Activated CD4-positive, alpha-beta T cell treated with anti-CD3 and anti-CD28 coated beads, Interleukin-2, amount 50 U/mL, for 1 hour (primary cell): ENCODE measurements at regions not wholly inside any gene's neighbourhood (a gene's known extent, or its start where the extent isn't known, plus 50 kb on each side); places are given as distances from the start of the nearest gene placed in this dataset.

Experiments used
- DNase-seq: peaks from one replicate; pipeline ENCODE4 v3.0.0-alpha.2; 2020

DNA sequence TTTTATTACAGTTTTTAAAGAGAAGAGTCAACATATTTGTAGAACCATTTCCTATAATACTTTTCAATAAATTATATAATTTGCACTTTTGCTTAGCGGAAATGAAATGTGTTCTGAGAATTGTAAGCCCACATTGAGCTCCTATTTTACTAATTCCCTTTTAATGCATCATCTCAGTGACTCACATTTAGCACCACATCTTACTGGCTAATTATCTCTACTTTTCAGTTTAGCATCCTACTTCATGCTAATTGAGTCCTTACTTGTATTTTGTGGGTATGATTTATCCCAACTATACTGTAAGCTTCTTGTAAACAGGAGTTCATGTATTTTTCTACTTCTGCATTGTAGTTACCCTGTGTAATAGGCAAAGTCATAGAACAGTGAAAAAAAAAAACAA lies 67.5 kb downstream of the TMX1 start:
- DNase-seq = no peak

DNA sequence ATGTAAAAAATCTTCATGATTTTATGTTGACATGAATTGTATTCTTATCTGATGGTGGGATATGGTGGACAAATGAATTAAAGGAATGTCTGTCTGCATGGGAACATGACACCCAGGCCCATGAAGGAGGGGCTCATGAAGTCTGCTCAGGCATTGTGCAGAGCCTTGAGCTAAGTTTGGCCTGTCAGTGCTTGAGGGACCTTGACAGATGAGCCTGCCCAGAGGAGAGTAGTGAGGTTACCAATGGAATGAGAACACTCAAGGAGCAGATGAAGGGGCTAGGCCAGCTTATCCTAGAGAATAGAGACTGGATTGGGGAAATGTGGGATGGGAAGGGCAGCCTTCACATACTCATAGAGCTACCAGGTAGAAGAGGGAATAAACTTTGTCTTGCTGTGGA lies 68.8 kb downstream of the TMX1 start:
- no peak for DNase-seq

DNA sequence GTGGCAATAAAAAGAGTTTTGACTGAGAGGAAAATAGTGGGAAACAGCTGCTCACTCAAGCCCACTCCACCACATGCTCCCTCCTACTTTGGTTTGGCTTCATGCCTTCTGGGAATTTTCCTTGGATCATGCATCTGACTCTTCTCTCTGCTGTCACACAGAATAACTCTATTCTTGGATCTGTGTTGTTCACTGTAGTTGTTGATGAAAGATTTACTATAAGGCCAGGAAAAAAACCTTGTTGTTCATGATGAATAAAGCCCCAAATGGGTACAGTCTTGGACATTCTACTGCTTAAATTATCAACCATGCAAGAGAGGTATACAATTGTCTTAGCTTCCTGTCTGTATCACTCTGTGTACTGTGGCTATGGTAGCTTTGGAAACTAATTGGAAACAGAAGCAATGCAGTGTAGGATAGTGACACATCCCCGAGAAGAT lies 70.5 kb downstream of the TMX1 start:
- DNase-seq = no peak

- no peak for DNase-seq
Observed at GRCh38 chr14:51314321-51315015, 74.4 kb downstream of the TMX1 start.

- DNase-seq = no peak
Observed at GRCh38 chr14:51317373-51317772, 77.3 kb downstream of the TMX1 start.

GRCh38 chr14:51318813-51319597 lies 79.0 kb downstream of the TMX1 start:
- no peak for DNase-seq

DNA sequence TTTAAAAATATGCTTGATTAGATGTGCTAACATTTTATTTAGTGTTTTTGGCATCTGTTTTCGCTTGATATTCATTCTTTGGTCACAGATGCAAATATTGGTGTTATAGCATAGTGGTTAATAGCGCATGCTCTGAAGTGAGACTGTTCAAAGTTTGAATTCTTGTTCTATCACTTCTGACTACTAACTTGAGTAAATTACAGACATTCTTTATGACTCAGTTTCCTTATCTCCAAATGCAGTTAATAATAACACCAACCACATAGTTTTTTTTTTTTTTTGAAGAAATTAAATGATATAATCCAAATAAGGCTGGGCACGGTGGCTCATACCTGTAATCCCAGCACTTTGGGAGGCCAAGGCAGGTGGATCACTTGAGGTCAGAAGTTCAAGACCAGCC lies 81.0 kb downstream of the TMX1 start:
- DNase-seq = no peak

DNA sequence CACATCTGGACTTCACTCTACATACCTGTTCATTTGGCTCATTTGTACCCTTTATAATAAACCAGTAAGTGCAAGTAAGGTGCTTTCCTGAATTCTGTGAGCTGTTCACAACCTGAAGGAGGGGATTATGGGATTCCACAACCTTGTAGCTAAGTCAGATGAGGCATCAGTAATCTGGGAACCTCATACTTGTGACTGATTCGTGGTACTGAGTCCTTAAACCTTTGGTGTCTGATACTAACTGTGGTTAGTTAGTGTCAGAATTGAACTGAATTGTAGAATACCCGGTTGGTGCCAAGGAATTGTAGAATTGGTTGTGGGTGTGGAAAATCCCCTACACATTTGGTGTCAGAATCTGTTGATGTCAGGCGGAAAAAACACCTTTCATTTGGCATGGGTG lies 83.4 kb downstream of the TMX1 start:
- DNase-seq = no peak

- no peak for DNase-seq
Observed at GRCh38 chr14:51327376-51327775, 87.3 kb downstream of the TMX1 start.

- no peak for DNase-seq
Observed at GRCh38 chr14:51328064-51328771, 88.2 kb downstream of the TMX1 start.

- DNase-seq = no peak
Observed at GRCh38 chr14:51328772-51329353, 88.8 kb downstream of the TMX1 start.

DNA sequence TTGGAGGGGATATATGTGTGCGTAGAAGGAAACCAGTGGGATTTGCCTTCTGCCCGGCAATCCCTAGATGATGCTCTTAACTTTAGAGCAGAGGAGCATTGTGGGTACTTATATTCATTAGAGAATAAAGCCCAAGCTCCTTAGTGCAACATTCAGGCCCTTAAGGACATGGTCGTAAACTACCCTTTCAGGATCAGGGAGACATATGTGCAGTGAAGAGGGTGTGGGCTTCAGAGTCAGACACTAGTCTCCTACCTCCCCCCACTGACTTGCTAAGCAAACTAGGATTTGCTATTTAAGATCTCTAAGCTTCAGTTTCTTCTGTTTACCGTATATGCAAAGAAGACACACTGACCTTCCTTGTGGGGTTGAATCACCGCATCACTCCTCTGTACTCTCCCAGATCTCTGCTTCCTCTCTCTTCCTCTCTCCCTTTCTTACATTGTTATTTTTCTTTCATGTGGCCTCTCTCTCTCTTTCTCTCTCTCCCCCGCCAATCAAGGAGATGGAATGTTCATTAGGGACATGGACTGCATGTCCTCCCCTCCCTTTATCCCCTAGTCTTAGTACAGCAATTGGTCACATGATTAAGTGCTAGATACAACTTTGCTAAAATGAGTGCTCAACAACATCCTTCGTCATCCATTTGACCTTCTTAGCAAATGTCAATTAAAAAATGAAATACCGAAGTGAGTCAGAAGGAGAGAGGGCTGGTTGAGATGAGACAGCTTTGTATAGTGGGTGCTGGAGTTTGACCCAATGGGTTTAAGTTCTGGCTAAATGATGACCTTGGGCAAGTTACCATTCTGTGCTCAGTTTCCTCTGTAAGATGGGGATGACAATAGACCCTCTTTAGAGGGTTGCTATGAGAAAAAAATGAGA lies 91.7 kb downstream of the TMX1 start:
- no peak for DNase-seq

DNA sequence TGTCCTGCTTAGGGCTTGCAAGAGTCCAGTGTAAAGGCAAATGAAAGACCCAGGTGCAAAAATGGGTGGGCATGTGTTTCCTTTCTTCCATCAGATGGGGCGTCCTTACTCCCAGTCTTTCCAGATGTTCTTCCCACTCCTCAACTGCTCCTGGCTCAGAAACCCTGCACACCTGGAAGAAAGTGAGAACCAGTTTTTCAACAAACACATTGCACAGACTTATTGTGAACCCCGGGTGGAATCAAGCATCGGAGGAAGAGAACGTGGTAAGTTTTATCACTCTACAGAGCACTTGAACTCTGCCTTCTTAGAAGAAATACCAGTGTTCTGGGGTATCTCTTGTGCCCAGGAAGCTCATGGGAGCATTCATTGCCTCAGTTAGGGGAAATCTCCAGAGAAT lies 93.3 kb downstream of the TMX1 start:
- no peak for DNase-seq

GRCh38 chr14:51333901-51334521 lies 94.0 kb downstream of the TMX1 start:
- DNase-seq = no peak

DNA sequence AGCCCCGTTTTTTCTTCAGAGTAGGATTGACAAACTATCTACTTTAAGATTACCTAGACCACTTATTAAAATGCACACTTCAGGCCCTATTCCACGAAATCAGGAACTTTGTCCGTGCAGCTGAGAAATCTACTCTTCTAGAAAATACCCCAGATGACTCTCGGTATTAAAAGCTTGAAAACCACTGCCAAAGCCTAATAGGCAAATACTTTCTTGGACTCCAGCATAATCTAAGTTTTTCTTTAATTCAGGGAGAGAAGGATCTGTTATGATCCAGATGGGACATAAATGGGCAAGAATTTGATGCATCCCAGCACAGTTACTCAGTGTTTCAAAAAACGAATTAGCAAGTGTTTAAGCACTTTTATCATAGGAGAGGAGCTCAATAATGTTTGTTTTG lies 94.5 kb downstream of the TMX1 start:
- no peak for DNase-seq

- DNase-seq = no peak
Observed at GRCh38 chr14:51335531-51335930, 95.5 kb downstream of the TMX1 start.

DNA sequence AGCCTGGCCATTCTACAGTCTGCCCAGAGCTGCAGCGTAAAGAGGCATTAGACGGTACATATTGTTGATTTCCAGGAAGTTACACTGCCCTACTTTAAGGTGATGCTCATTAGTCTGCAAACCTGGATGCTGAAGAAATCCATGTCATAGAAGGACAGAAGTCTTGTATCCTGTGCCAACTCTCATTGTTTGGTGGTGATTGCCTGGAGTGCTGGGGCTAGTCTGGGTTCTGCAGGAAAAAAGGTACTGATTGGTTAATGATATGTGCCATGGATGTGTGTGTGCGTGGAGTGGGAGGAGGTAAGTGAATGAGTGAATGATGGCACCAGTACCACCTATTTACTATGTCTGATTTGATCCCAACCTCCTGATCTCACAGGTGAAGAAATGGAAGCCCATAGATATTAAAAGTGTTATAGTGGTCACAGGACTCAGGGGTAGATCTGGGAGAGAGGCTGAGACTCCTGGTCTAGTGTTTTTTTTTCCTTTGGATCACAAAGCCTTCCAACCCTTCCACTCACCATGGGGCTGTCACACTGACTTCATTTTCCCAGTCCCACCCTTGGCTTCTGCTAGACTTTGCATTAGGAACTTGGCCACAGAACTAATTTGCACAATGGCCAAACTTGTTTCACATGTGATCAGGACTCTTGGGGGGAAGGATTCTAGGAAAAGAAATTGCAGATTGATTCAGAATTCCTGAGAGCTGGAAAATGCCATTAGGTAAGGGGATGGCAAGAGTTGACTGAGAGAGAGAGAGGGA lies 96.1 kb downstream of the TMX1 start:
- DNase-seq = no peak

- no peak for DNase-seq
Observed at GRCh38 chr14:51336734-51337133, 96.7 kb downstream of the TMX1 start.

GRCh38 chr14:51337520-51337919 lies 97.5 kb downstream of the TMX1 start:
- DNase-seq = no peak

DNA sequence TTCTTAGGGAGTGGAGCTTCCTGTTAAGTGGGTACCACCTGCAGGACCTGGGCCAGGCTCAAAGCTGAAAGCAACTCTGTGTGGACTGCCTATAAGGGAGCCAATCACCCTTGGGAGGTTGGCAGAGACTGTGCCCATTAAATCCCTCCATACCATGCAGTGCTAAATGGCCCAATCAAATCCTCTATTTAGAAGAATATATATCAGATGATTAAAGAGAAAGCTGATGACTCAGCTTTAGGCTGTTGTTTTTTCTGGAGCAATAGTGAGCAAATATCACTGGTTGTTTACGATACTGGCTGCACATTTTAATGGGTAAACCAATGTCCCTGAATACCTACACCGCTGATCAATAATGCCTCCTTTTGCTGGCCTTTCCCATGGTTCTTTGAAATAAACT lies 101.3 kb downstream of the TMX1 start:
- DNase-seq = no peak

GRCh38 chr14:51342226-51342625 lies 102.2 kb downstream of the TMX1 start:
- DNase-seq = no peak
